ENCODE measurements at regions not wholly inside any gene's neighbourhood (a gene's known extent, or its start where the extent isn't known, plus 50 kb on each side); places are given as distances from the start of the nearest gene placed in this dataset.

- DNase-seq (ENCODE audit: low read depth), result peak; percentile 45
Measured at GRCh38 chr3:24595796-24596195, 101.1 kb upstream of the THRB start.

- DNase-seq (ENCODE audit: low read depth), result no peak
Measured at GRCh38 chr3:24596626-24597025, 102.0 kb upstream of the THRB start.

- DNase-seq (ENCODE audit: low read depth), result peak; percentile 19
Measured at GRCh38 chr3:24598695-24599470, 104.2 kb upstream of the THRB start.

- DNase-seq (ENCODE audit: low read depth), result no peak
Measured at GRCh38 chr3:24601066-24601939, 106.7 kb upstream of the THRB start.

- DNase-seq (ENCODE audit: low read depth), result no peak
Measured at GRCh38 chr3:24604215-24604614, 109.6 kb upstream of the THRB start.

GRCh38 chr3:24605511-24606028, 110.9 kb upstream of the THRB start:
- no peak for DNase-seq (ENCODE audit: low read depth)

GRCh38 chr3:24607281-24607680, 112.6 kb upstream of the THRB start:
- DNase-seq (ENCODE audit: low read depth), result no peak

- DNase-seq (ENCODE audit: low read depth), result no peak
Measured at GRCh38 chr3:24608701-24609390, 114.2 kb upstream of the THRB start.

- no peak for DNase-seq (ENCODE audit: low read depth)
Measured at GRCh38 chr3:24614359-24614758, 119.7 kb upstream of the THRB start.

GRCh38 chr3:24615177-24615576, 120.5 kb upstream of the THRB start:
- DNase-seq (ENCODE audit: low read depth), result no peak

- no peak for DNase-seq (ENCODE audit: low read depth)
Measured at GRCh38 chr3:24616110-24616829, 121.6 kb upstream of the THRB start.

GRCh38 chr3:24622138-24622537, 127.5 kb upstream of the THRB start:
- no peak for DNase-seq (ENCODE audit: low read depth)

GRCh38 chr3:24622696-24623225, 128.1 kb upstream of the THRB start:
- DNase-seq (ENCODE audit: low read depth), result no peak

- no peak for DNase-seq (ENCODE audit: low read depth)
Measured at GRCh38 chr3:24623657-24624056, 129.0 kb upstream of the THRB start.

GRCh38 chr3:24624938-24625681, 130.5 kb upstream of the THRB start:
- no peak for DNase-seq (ENCODE audit: low read depth)

GRCh38 chr3:24628523-24629258, 134.0 kb upstream of the THRB start:
- no peak for DNase-seq (ENCODE audit: low read depth)

GRCh38 chr3:24631481-24631880, 136.8 kb upstream of the THRB start:
- DNase-seq (ENCODE audit: low read depth), result no peak

GRCh38 chr3:24639061-24639460, 144.4 kb upstream of the THRB start:
- DNase-seq (ENCODE audit: low read depth), result no peak

- no peak for DNase-seq (ENCODE audit: low read depth)
Measured at GRCh38 chr3:24639481-24640329, 145.1 kb upstream of the THRB start.
